Adipocyte (in vitro differentiated cells): ENCODE measurements at regions not wholly inside any gene's neighbourhood (a gene's known extent, or its start where the extent isn't known, plus 50 kb on each side); places are given as distances from the start of the nearest gene placed in this dataset.

Experiments used
- DNase-seq: peaks from one replicate; pipeline ENCODE4 v3.0.0-alpha.2; 2015; ENCODE audit warnings: low read depth
- H3K27me3 ChIP-seq: replicated peaks from 2 replicates; pipeline ENCODE4 v1.7.0; 2013; ENCODE audit warnings: mild to moderate bottlenecking, low read length, moderate library complexity; ENCODE audit not compliant: control insufficient read depth, insufficient read depth
- H3K36me3 ChIP-seq: 2 replicates; pipeline ENCODE4 v1.7.0; 2013; ENCODE audit warnings: low read length, mild to moderate bottlenecking, moderate library complexity; ENCODE audit not compliant: control insufficient read depth, insufficient read depth, severe bottlenecking
- H3K4me1 ChIP-seq: 2 replicates; pipeline ENCODE4 v1.7.0; 2013; ENCODE audit warnings: mild to moderate bottlenecking, low read length, moderate library complexity; ENCODE audit not compliant: control insufficient read depth, insufficient read depth
- H3K4me3 ChIP-seq: 2 replicates; pipeline ENCODE4 v1.7.0; 2013; ENCODE audit warnings: mild to moderate bottlenecking, low read length, moderate library complexity
- H3K9ac ChIP-seq: 2 replicates; pipeline ENCODE4 v1.7.0; 2013; ENCODE audit warnings: mild to moderate bottlenecking, low read length, moderate library complexity
- H3K9me3 ChIP-seq: 2 replicates; pipeline ENCODE4 v1.7.0; 2013; ENCODE audit warnings: mild to moderate bottlenecking, low read length, moderate library complexity; ENCODE audit not compliant: control insufficient read depth

- no peaks in the 10 kb centered on the region for H3K4me1 ChIP-seq
- no peaks in the 10 kb centered on the region for H3K27me3 ChIP-seq
- H3K4me3 ChIP-seq = no peak overlapping the region
- H3K9me3 ChIP-seq = no peaks in the 10 kb centered on the region
- no peaks in the 10 kb centered on the region for H3K36me3 ChIP-seq
- H3K9ac ChIP-seq = no peak overlapping the region
- no peak for DNase-seq
These were observed 153.2 kb upstream of the SLC13A1 start for GRCh38 chr7:123352973-123353372.

DNA sequence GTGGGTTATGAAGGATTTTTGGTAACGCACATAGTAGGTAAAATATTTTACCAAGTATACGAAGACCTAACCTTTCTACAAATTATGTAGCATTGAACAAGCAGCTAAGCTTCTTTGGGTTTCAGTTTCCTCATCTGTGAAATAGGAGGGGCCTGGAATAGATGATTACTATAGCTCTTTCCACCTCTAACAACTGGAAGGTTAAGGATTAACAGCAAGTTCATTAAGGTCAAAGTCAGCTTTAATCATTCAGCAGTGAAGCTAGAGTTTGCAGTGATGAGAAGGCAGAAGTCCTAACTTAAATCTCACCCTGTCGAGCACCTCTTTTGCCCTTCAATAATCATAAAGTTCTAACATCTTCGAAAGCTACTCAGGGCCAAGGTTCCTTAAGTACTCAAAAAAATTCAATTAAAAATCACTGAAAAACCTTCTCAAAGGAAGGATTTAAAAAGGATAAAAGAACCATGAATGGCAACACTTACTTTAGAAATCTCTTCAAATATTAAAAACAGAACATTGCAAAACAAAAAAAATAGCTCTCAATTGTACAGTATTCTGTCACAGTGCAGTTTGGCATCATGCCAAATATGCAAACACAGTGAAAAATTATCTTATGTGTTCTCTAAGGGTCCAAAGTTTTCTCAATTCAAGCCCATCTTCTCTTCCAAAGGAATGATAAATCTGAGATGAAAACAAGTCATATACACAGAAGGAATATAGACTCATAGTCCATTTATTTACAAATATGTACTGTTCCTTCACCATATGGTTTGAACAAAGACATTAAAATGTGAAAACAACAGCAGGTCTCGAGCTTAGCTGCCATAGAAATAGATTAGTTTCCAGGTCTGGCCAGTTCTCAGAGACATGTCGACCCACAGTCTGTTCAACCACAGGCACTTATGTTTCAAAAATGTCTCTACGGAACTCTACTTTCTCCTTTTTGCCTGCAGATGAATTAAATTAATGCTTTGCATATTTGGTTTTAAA lies 152.0 kb upstream of the SLC13A1 start:
- no peaks in the 10 kb centered on the region for H3K9me3 ChIP-seq
- peak; percentile 1 for DNase-seq
- no peak overlapping the region for H3K4me3 ChIP-seq
- H3K4me1 ChIP-seq = no peaks in the 10 kb centered on the region
- H3K27me3 ChIP-seq = no peaks in the 10 kb centered on the region
- H3K36me3 ChIP-seq = no peaks in the 10 kb centered on the region
- no peak overlapping the region for H3K9ac ChIP-seq

- Histone ChIP-seq H3K4me3 (no peak overlapping the region), H3K27me3 (no peaks in the 10 kb centered on the region), H3K4me1 (no peaks in the 10 kb centered on the region), H3K9ac (no peak overlapping the region), H3K36me3 (no peaks in the 10 kb centered on the region), H3K9me3 (no peaks in the 10 kb centered on the region)
- DNase-seq = no peak
These were observed 151.3 kb upstream of the SLC13A1 start for GRCh38 chr7:123351027-123351426.

DNA sequence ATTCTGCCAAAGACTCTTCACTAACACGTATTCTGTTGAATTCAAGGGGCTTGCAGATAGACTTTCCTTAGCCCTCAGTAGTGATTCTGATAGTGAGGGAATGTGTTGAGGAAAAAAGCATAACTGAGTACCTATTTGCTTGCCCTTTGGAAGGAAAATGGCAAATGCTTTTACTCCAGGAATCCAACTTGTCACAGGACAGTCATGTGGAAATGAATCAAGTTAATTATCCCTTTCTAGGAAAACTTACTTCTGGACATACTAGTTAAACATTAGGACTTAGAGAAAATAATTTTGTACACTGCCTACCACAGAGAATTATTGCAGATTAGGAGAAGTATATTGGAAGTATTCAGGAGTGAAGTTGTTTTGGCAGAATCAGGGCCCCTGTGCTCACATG lies 148.9 kb upstream of the SLC13A1 start:
- no peak overlapping the region for H3K9ac ChIP-seq
- no peak overlapping the region for H3K4me3 ChIP-seq
- no peak for DNase-seq

DNA sequence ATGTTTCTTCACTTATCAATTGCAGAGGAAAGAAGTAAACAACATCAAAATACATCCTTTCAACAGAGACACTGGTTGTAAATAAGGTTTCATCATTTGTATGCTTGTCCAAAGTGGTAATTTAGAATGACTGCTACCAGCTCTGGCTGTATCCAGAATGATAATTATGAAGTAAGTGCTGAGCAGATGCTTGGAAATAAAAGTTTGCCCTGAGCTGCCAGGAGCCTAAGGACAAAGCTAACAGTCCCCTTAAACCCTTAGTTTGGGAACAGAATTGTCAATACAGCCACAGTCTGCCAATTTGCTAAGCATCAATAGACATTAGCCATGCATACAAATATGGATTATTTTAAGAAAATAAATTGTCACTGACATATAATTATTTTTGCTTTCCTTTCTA lies 147.0 kb upstream of the SLC13A1 start:
- no peak for DNase-seq
- Histone ChIP-seq H3K4me3 (no peak overlapping the region), H3K4me1 (peaks cover 6% of the 10 kb centered on the region), H3K9me3 (no peaks in the 10 kb centered on the region), H3K36me3 (no peaks in the 10 kb centered on the region), H3K9ac (no peak overlapping the region), H3K27me3 (no peaks in the 10 kb centered on the region)

More for the DNA sequence above, 148.9 kb upstream of the SLC13A1 start:
- peaks cover under 1% of the 10 kb centered on the region for H3K4me1 ChIP-seq
- H3K36me3 ChIP-seq = no peaks in the 10 kb centered on the region
- H3K9me3 ChIP-seq = no peaks in the 10 kb centered on the region
- no peaks in the 10 kb centered on the region for H3K27me3 ChIP-seq

GRCh38 chr7:123343611-123344010 lies 143.8 kb upstream of the SLC13A1 start:
- Histone ChIP-seq H3K9me3 (peaks cover 2% of the 10 kb centered on the region), H3K4me1 (peaks cover 6% of the 10 kb centered on the region), H3K36me3 (no peaks in the 10 kb centered on the region), H3K27me3 (no peaks in the 10 kb centered on the region), H3K9ac (no peak overlapping the region), H3K4me3 (no peak overlapping the region)
- no peak for DNase-seq

- no peaks in the 10 kb centered on the region for H3K27me3 ChIP-seq
- peaks cover 6% of the 10 kb centered on the region for H3K4me1 ChIP-seq
- no peaks in the 10 kb centered on the region for H3K36me3 ChIP-seq
- H3K9me3 ChIP-seq = peaks cover 2% of the 10 kb centered on the region
- H3K4me3 ChIP-seq = no peak overlapping the region
- H3K9ac ChIP-seq = no peak overlapping the region
- no peak for DNase-seq
These were observed 141.3 kb upstream of the SLC13A1 start for GRCh38 chr7:123341102-123341501.

GRCh38 chr7:123338688-123339087 lies 138.9 kb upstream of the SLC13A1 start:
- no peaks in the 10 kb centered on the region for H3K36me3 ChIP-seq
- no peak for DNase-seq
- no peak overlapping the region for H3K9ac ChIP-seq
- peaks cover 5% of the 10 kb centered on the region for H3K4me1 ChIP-seq
- no peak overlapping the region for H3K4me3 ChIP-seq
- no peaks in the 10 kb centered on the region for H3K27me3 ChIP-seq
- peaks cover 2% of the 10 kb centered on the region for H3K9me3 ChIP-seq

- DNase-seq = no peak
- no peak overlapping the region for H3K9ac ChIP-seq
- H3K4me1 ChIP-seq = no peaks in the 10 kb centered on the region
- H3K9me3 ChIP-seq = no peaks in the 10 kb centered on the region
- H3K36me3 ChIP-seq = no peaks in the 10 kb centered on the region
- H3K4me3 ChIP-seq = no peak overlapping the region
- no peaks in the 10 kb centered on the region for H3K27me3 ChIP-seq
These were observed 130.3 kb upstream of the SLC13A1 start for GRCh38 chr7:123329988-123330643.

DNA sequence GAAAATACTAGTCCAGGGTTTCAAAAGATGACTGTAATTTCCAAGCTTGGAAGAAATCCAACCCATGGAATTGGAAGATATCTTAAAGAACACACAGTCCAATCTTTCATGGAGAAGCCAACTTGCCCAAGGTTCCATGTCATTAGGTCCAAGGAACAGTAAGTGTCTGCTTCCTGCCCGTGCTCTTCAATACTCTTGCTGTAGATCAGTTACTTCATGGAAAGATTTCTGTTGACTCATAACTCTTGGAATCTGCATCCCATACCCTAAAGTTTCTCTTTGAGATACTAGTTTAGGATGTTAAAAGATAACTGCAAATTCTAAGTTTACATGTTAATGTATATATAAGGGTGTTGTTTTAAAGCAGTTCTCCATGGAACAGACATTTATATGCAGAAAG lies 127.9 kb upstream of the SLC13A1 start:
- DNase-seq = no peak
- Histone ChIP-seq H3K36me3 (no peaks in the 10 kb centered on the region), H3K9ac (no peak overlapping the region), H3K9me3 (peaks cover 9% of the 10 kb centered on the region), H3K4me3 (no peak overlapping the region), H3K27me3 (no peaks in the 10 kb centered on the region), H3K4me1 (no peaks in the 10 kb centered on the region)

- Histone ChIP-seq H3K4me1 (no peaks in the 10 kb centered on the region), H3K4me3 (no peak overlapping the region), H3K9ac (no peak overlapping the region), H3K27me3 (no peaks in the 10 kb centered on the region), H3K9me3 (peaks cover 9% of the 10 kb centered on the region), H3K36me3 (no peaks in the 10 kb centered on the region)
- DNase-seq = no peak
These were observed 124.5 kb upstream of the SLC13A1 start for GRCh38 chr7:123324283-123324682.
